ENCODE measurements at regions not wholly inside any gene's neighbourhood (a gene's known extent, or its start where the extent isn't known, plus 50 kb on each side); places are given as distances from the start of the nearest gene placed in this dataset.

GRCh38 chr2:53536583-53537361 lies 230.8 kb upstream of the CHAC2 start:
- Histone ChIP-seq H3K4me3 (ENCODE audit: low read length) (no peak overlapping the region), H3K4me2 (ENCODE audit: low read length) (no peak overlapping the region), H3K9me2 (replicated peaks; ENCODE audit: control insufficient read depth, low read length) (no peaks in the 10 kb centered on the region), H3K79me2 (ENCODE audit: control insufficient read depth, low read length) (no peaks in the 10 kb centered on the region), H3F3A (ENCODE audit: control insufficient read depth, insufficient read depth) (no peaks in the 10 kb centered on the region), H3K36me3 (ENCODE audit: control insufficient read depth, low read length) (no peaks in the 10 kb centered on the region), H3K27ac (ENCODE audit: low read depth, low read length) (no peak overlapping the region), H3K4me1 (ENCODE audit: control insufficient read depth, low read length) (no peaks in the 10 kb centered on the region), H3K9me3 (ENCODE audit: control insufficient read depth, insufficient read depth, low read length) (no peaks in the 10 kb centered on the region), H3K27me3 (ENCODE audit: control insufficient read depth, low read length) (no peaks in the 10 kb centered on the region; the same call in 1 of the 2 replicates), H4K20me1 (ENCODE audit: control insufficient read depth, insufficient read depth, low read depth, low read length) (no peaks in the 10 kb centered on the region)
- TF ChIP-seq CTCF (IDR thresholded peaks at IDR 0.05; ENCODE audit: low read depth, low read length, poor library complexity, severe bottlenecking), result no peak
- TF ChIP-seq EZH2phosphoT487 (IDR thresholded peaks at IDR 0.05; ENCODE audit: borderline replicate concordance, low read length), result no peak

GRCh38 chr2:53535234-53535840 lies 232.3 kb upstream of the CHAC2 start:
- Histone ChIP-seq H3K79me2 (ENCODE audit: control insufficient read depth, low read length) (no peaks in the 10 kb centered on the region), H4K20me1 (ENCODE audit: control insufficient read depth, insufficient read depth, low read depth, low read length) (no peaks in the 10 kb centered on the region), H3F3A (ENCODE audit: control insufficient read depth, insufficient read depth) (no peaks in the 10 kb centered on the region), H3K9me2 (replicated peaks; ENCODE audit: control insufficient read depth, low read length) (no peaks in the 10 kb centered on the region), H3K4me2 (ENCODE audit: low read length) (no peak overlapping the region), H3K27me3 (ENCODE audit: control insufficient read depth, low read length) (no peaks in the 10 kb centered on the region; the same call in 1 of the 2 replicates), H3K9me3 (ENCODE audit: control insufficient read depth, insufficient read depth, low read length) (no peaks in the 10 kb centered on the region), H3K4me1 (ENCODE audit: control insufficient read depth, low read length) (no peaks in the 10 kb centered on the region), H3K36me3 (ENCODE audit: control insufficient read depth, low read length) (no peaks in the 10 kb centered on the region), H3K27ac (ENCODE audit: low read depth, low read length) (no peak overlapping the region), H3K4me3 (ENCODE audit: low read length) (no peak overlapping the region)
- TF ChIP-seq EZH2phosphoT487 (IDR thresholded peaks at IDR 0.05; ENCODE audit: borderline replicate concordance, low read length) (no peak), CTCF (IDR thresholded peaks at IDR 0.05; ENCODE audit: low read depth, low read length, poor library complexity, severe bottlenecking) (no peak)

GRCh38 chr2:53530126-53530525 lies 237.5 kb upstream of the CHAC2 start:
- H3K4me1 ChIP-seq (ENCODE audit: control insufficient read depth, low read length), result no peaks in the 10 kb centered on the region
- H3K4me2 ChIP-seq (ENCODE audit: low read length), result no peak overlapping the region
- H3K27me3 ChIP-seq (ENCODE audit: control insufficient read depth, low read length), result peaks cover 5% of the 10 kb centered on the region; the same call in 1 of the 2 replicates
- TF ChIP-seq CTCF (IDR thresholded peaks at IDR 0.05; ENCODE audit: low read depth, low read length, poor library complexity, severe bottlenecking) (no peak), EZH2phosphoT487 (IDR thresholded peaks at IDR 0.05; ENCODE audit: borderline replicate concordance, low read length) (no peak)
- H3K79me2 ChIP-seq (ENCODE audit: control insufficient read depth, low read length), result no peaks in the 10 kb centered on the region
- H3K9me2 ChIP-seq (replicated peaks; ENCODE audit: control insufficient read depth, low read length), result no peaks in the 10 kb centered on the region
- no peaks in the 10 kb centered on the region for H4K20me1 ChIP-seq (ENCODE audit: control insufficient read depth, insufficient read depth, low read depth, low read length)
- H3K36me3 ChIP-seq (ENCODE audit: control insufficient read depth, low read length), result no peaks in the 10 kb centered on the region
- H3K4me3 ChIP-seq (ENCODE audit: low read length), result no peak overlapping the region
- no peak overlapping the region for H3K27ac ChIP-seq (ENCODE audit: low read depth, low read length)
- H3F3A ChIP-seq (ENCODE audit: control insufficient read depth, insufficient read depth), result no peaks in the 10 kb centered on the region
- H3K9me3 ChIP-seq (ENCODE audit: control insufficient read depth, insufficient read depth, low read length), result no peaks in the 10 kb centered on the region

All from DOHH2 (cell line).